Osteocyte (in vitro differentiated cells): ENCODE measurements at regions not wholly inside any gene's neighbourhood (a gene's known extent, or its start where the extent isn't known, plus 50 kb on each side); places are given as distances from the start of the nearest gene placed in this dataset.

Source experiments
- DNase-seq: peaks from one replicate; pipeline ENCODE4 v3.0.0; 2021; ENCODE audit warnings: mixed read lengths; ENCODE audit not compliant: unreplicated experiment; ENCODE audit errors: extremely low spot score
- H3K27ac Mint-ChIP-seq: one replicate; pipeline ENCODE4 v1.8.0; 2021; ENCODE audit warnings: mild to moderate bottlenecking, mixed read lengths; ENCODE audit not compliant: unreplicated experiment
- H3K27me3 Mint-ChIP-seq: one replicate; pipeline ENCODE4 v1.8.0; 2021; ENCODE audit warnings: mixed read lengths; ENCODE audit not compliant: unreplicated experiment
- H3K36me3 Mint-ChIP-seq: one replicate; pipeline ENCODE4 v1.8.0; 2021; ENCODE audit warnings: mixed read lengths; ENCODE audit not compliant: unreplicated experiment
- H3K4me1 Mint-ChIP-seq: one replicate; pipeline ENCODE4 v1.8.0; 2021; ENCODE audit warnings: mixed read lengths; ENCODE audit not compliant: unreplicated experiment
- H3K4me3 Mint-ChIP-seq: one replicate; pipeline ENCODE4 v1.8.0; 2021; ENCODE audit warnings: mild to moderate bottlenecking, moderate library complexity, mixed read lengths; ENCODE audit not compliant: unreplicated experiment
- H3K9me3 Mint-ChIP-seq: one replicate; pipeline ENCODE4 v1.8.0; 2021; ENCODE audit warnings: mixed read lengths; ENCODE audit not compliant: unreplicated experiment
- TF ChIP-seq, protein P1 (sequence below): fragments of 200-600 bp; sonication (generic); IDR thresholded peaks from 2 replicates; pipeline ENCODE4 v1.5.0; 2021; ENCODE audit warnings: antibody characterized with exemption, mild to moderate bottlenecking, moderate library complexity

DNA sequence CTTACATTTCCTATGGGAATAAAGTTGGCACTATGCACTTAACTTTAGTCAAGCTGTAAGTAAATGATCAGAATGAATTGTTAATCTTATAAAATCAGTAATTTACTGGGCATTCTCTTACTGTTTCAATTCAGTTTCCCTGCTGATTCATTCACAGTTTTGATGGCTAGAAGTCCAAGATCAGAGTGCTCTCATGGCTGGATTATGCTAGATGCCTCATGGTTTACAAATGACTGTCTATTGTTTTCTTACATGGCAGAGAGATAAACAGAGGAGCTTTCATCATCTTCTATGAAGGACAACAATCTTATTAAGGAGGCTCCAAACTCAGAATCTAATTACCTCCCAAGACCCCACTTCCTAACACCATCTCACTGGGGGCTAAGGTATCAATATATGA is 135.1 kb upstream of the CARD18 start:
- TF ChIP-seq, protein P1, sequence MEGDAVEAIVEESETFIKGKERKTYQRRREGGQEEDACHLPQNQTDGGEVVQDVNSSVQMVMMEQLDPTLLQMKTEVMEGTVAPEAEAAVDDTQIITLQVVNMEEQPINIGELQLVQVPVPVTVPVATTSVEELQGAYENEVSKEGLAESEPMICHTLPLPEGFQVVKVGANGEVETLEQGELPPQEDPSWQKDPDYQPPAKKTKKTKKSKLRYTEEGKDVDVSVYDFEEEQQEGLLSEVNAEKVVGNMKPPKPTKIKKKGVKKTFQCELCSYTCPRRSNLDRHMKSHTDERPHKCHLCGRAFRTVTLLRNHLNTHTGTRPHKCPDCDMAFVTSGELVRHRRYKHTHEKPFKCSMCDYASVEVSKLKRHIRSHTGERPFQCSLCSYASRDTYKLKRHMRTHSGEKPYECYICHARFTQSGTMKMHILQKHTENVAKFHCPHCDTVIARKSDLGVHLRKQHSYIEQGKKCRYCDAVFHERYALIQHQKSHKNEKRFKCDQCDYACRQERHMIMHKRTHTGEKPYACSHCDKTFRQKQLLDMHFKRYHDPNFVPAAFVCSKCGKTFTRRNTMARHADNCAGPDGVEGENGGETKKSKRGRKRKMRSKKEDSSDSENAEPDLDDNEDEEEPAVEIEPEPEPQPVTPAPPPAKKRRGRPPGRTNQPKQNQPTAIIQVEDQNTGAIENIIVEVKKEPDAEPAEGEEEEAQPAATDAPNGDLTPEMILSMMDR = no peak
- no peak for DNase-seq

DNA sequence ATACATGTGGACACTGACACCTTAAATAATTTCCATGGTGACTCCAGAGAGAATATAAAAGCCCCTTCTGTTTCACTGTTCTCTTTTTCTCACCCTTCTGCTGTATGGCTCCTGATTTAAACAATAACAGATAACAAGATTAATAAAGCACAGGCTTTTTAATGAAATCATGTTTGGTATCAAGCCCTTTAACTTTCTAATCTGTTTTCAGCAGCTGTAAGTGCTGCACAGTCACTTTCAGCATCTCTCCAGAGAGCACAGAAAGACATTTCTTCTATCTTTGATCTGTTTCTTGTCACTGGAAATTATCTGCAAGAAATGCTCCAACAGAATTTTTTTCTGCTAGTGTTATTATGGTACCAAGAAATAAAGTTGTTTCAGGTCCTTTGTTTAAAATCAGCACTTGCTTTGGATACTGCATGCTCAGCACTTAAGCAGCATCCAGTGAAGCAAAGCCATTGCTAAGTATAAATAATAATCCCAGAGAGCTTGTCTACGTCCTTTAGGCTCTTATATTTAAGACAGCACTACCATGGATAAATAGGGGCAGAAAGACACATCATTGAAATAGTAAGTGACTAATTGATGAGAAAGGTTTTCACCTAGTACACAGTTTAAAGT is 134.2 kb upstream of the CARD18 start:
- peaks cover 5% of the 10 kb centered on the region for H3K27me3 Mint-ChIP-seq
- no peaks in the 10 kb centered on the region for H3K4me1 Mint-ChIP-seq
- no peak for DNase-seq
- TF ChIP-seq, protein P1 = no peak
- H3K36me3 Mint-ChIP-seq = no peaks in the 10 kb centered on the region
- no peaks in the 10 kb centered on the region for H3K9me3 Mint-ChIP-seq
- no peak overlapping the region for H3K27ac Mint-ChIP-seq
- H3K4me3 Mint-ChIP-seq = no peak overlapping the region

More for the DNA sequence above, 135.1 kb upstream of the CARD18 start:
- Mint-ChIP-seq H3K9me3 (no peaks in the 10 kb centered on the region), H3K4me1 (no peaks in the 10 kb centered on the region), H3K4me3 (no peak overlapping the region), H3K27ac (no peak overlapping the region), H3K27me3 (peaks cover 5% of the 10 kb centered on the region), H3K36me3 (no peaks in the 10 kb centered on the region)

DNA sequence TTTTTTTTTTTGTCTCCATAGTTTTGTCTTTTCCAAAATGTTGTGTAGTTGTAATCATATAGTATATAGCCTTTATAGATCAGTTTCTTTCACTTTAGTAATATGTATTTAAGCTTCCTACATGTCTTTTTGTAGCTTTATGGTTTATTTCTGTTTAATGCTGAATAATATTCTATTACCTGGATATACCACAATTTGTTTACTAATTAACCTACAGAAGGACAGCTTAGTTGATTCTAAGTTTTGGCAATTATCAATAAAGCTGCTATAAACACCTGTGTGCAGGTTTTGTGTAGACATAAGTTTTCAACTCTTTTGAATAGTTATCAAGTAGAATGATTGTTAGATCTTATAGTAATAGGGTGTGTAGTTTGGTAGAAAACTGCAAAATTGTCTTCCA is 130.3 kb upstream of the CARD18 start:
- no peaks in the 10 kb centered on the region for H3K36me3 Mint-ChIP-seq
- no peak for DNase-seq
- H3K4me3 Mint-ChIP-seq = no peak overlapping the region
- TF ChIP-seq, protein P1 = no peak
- no peaks in the 10 kb centered on the region for H3K4me1 Mint-ChIP-seq
- H3K9me3 Mint-ChIP-seq = no peaks in the 10 kb centered on the region
- peaks cover 5% of the 10 kb centered on the region for H3K27me3 Mint-ChIP-seq
- no peak overlapping the region for H3K27ac Mint-ChIP-seq

DNA sequence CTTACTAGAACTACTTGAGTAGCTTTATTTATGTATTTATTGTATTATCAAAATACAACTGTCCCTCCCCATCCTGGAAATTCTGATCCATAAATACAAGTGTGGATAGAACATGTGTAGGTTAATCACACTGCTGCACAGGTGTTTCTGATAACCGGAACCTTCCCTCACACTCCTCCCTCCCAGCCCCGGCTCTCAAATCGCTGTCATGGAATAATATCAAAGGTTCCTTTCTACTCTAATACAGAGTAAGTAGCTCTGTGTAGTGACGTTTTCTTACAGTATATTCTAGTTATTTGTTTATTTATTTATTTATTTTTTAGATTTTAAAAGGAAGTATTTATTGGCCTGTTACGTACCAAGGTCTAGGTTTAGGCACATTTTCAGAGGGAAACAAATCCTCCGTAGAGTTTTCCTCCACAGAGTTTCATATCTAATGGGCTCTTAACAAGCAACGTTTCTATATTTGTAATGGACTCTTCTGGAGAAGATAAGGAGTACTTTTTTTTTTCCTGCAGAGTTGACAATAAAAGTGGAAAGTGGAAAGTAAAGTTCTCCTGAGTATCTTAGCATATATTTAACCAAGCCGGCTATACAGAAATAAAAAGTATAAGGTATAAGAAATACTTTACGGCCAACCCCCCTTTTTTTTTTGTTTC is 129.0 kb upstream of the CARD18 start:
- Mint-ChIP-seq H3K36me3 (no peaks in the 10 kb centered on the region), H3K27ac (no peak overlapping the region), H3K4me3 (no peak overlapping the region), H3K27me3 (no peaks in the 10 kb centered on the region), H3K4me1 (no peaks in the 10 kb centered on the region), H3K9me3 (no peaks in the 10 kb centered on the region)
- TF ChIP-seq, protein P1 = no peak
- no peak for DNase-seq

DNA sequence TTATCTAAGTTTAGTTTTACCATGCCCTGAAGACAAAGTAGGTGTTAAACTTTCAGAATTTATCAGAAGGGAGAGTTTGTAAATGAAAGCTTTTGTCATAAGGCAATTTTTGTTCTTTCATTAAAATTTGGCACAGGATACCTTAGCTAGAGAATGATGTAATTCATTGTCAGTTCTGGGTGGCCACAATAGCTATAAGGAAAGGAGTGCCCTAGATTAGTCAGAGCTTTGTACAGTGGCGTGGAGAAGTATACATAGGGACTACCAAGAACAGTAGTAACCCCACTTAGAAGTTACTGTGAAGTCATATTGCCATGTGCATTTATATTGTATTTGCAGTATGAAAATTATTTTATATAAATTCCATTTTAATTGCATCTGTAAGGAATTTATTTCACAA is 126.3 kb upstream of the CARD18 start:
- TF ChIP-seq, protein P1 = no peak
- no peaks in the 10 kb centered on the region for H3K36me3 Mint-ChIP-seq
- no peak overlapping the region for H3K4me3 Mint-ChIP-seq
- peaks cover 5% of the 10 kb centered on the region for H3K27me3 Mint-ChIP-seq
- no peak overlapping the region for H3K27ac Mint-ChIP-seq
- H3K4me1 Mint-ChIP-seq = no peaks in the 10 kb centered on the region
- DNase-seq = no peak
- no peaks in the 10 kb centered on the region for H3K9me3 Mint-ChIP-seq
